H1 (cell line): ENCODE measurements at regions not wholly inside any gene's neighbourhood (a gene's known extent, or its start where the extent isn't known, plus 50 kb on each side); places are given as distances from the start of the nearest gene placed in this dataset.

Experiments
- CTCF ChIA-PET: fragments of 300-600 bp; sonication (Branson Sonifier 250); formaldehyde crosslinking; loops from one replicate; lab custom pipeline; 2021; ENCODE audit not compliant: partially characterized antibody; lab: Charles Lee
- POLR2A ChIA-PET: fragments of 300-600 bp; sonication (Branson Sonifier 250); formaldehyde crosslinking; loops from one replicate; lab custom pipeline; 2021; ENCODE audit warnings: inconsistent platforms; ENCODE audit not compliant: partially characterized antibody; lab: Charles Lee
- DNase-seq, 2 experiments: peaks; one replicate each; pipeline versions ENCODE4 v3.0.0 to v3.0.0-alpha.2; 2010 to 2022; ENCODE audit warnings: low spot score in 2 of 2, low read depth in 1 of 2, mixed read lengths in 1 of 2
- FAIRE-seq: peaks from 2 replicates; lab custom pipeline; 2011; peaks lifted over from hg19 to GRCh38; lab: Jason Lieb, UNC
- H2AFZ ChIP-seq: 2 replicates; pipeline ENCODE4 v1.8.1; 2012; ENCODE audit warnings: low read length, inconsistent platforms
- H2AK5ac ChIP-seq: 2 replicates; pipeline ENCODE4 v1.6.1; 2013; ENCODE audit warnings: low read depth, low read length
- H2BK120ac ChIP-seq: replicated peaks from 2 replicates; pipeline ENCODE3; 2013; ENCODE audit warnings: low read depth, low read length, inconsistent platforms
- H2BK12ac ChIP-seq: 2 replicates; pipeline ENCODE4 v1.6.1; 2013; ENCODE audit warnings: low read depth, low read length
- H2BK15ac ChIP-seq: 2 replicates; pipeline ENCODE4 v1.6.1; 2013; ENCODE audit warnings: low read length
- H2BK20ac ChIP-seq: 2 replicates; pipeline ENCODE4 v1.6.1; 2013; ENCODE audit warnings: low read length
- H2BK5ac ChIP-seq: 2 replicates; pipeline ENCODE4 v1.6.1; 2013; ENCODE audit warnings: low read depth, low read length
- H3K14ac ChIP-seq: 2 replicates; pipeline ENCODE4 v1.6.1; 2013; ENCODE audit warnings: inconsistent platforms; ENCODE audit not compliant: insufficient read length
- H3K18ac ChIP-seq: 2 replicates; pipeline ENCODE4 v1.6.1; 2013; ENCODE audit warnings: low read length; ENCODE audit errors: extremely low read depth
- H3K23ac ChIP-seq: 2 replicates; pipeline ENCODE4 v1.6.1; 2013; ENCODE audit warnings: inconsistent platforms; ENCODE audit not compliant: insufficient read length
- H3K23me2 ChIP-seq: 2 replicates; pipeline ENCODE4 v1.6.1; 2013; ENCODE audit warnings: low read depth, low read length
- H3K27ac ChIP-seq: 2 replicates; pipeline ENCODE4 v1.6.1; 2011; ENCODE audit warnings: low read depth, low read length, inconsistent platforms
- H3K27me3 ChIP-seq, 4 experiments: replicated peaks in 1 of 4; 1 replicate in 1 of 4; 2 replicates in 3 of 4; pipeline versions ENCODE4 v1.6.1 to v1.8.1; 2011 to 2013; ENCODE audit warnings: low read length in 3 of 4, mild to moderate bottlenecking in 3 of 4, inconsistent platforms in 2 of 4, mixed read lengths in 2 of 4, moderate library complexity in 1 of 4; ENCODE audit not compliant: control insufficient read depth in 3 of 4, insufficient read depth in 3 of 4; ENCODE audit errors: extremely low read depth in 1 of 4
- H3K36me3 ChIP-seq, 4 experiments: 2 replicates each; pipeline versions ENCODE4 v1.6.1 to v1.8.1; 2011 to 2013; ENCODE audit warnings: mild to moderate bottlenecking in 4 of 4, low read length in 3 of 4, moderate library complexity in 2 of 4, control low read depth in 1 of 4, inconsistent platforms in 1 of 4; ENCODE audit not compliant: insufficient read depth in 4 of 4, control insufficient read depth in 2 of 4
- H3K4ac ChIP-seq: replicated peaks from 2 replicates; pipeline ENCODE3; 2013; ENCODE audit warnings: low read length, low read depth, mixed read lengths, inconsistent platforms; ENCODE audit not compliant: insufficient read length
- H3K4me1 ChIP-seq, 4 experiments: replicated peaks in 1 of 4; 1 replicate in 1 of 4; 2 replicates in 3 of 4; pipeline versions ENCODE4 v1.6.1 to v1.8.1; 2011 to 2013; ENCODE audit warnings: low read length in 3 of 4, inconsistent platforms in 2 of 4, mixed read lengths in 1 of 4; ENCODE audit not compliant: insufficient read depth in 4 of 4, control insufficient read depth in 3 of 4
- H3K4me2 ChIP-seq, 2 experiments: 2 replicates each; pipeline versions ENCODE4 v1.6.1 to v1.8.1; 2011 to 2013; ENCODE audit warnings: low read depth in 2 of 2, low read length in 2 of 2, control low read depth in 1 of 2, inconsistent platforms in 1 of 2, mild to moderate bottlenecking in 1 of 2; ENCODE audit not compliant: insufficient read depth in 1 of 2
- H3K4me3 ChIP-seq, 4 experiments: fragments of 200-600, 300-600 bp in 1 of 4; sonication (generic), shearing (Covaris generic), sonication (Bioruptor Twin) in 1 of 4; 2 replicates each; pipeline versions ENCODE4 v1.5.1 to v1.8.1; 2011 to 2016; ENCODE audit warnings: low read length in 4 of 4, low read depth in 3 of 4, control low read depth in 2 of 4, inconsistent platforms in 2 of 4, mild to moderate bottlenecking in 2 of 4, mixed read lengths in 1 of 4, moderate library complexity in 1 of 4; ENCODE audit not compliant: insufficient read depth in 2 of 4; ENCODE audit errors: extremely low read depth in 1 of 4
- H3K56ac ChIP-seq: replicated peaks from 2 replicates; pipeline ENCODE3; 2013; ENCODE audit warnings: low read depth, mild to moderate bottlenecking, mixed read lengths, low read length, inconsistent platforms; ENCODE audit not compliant: insufficient read length
- H3K79me1 ChIP-seq: 2 replicates; pipeline ENCODE4 v1.6.1; 2013; ENCODE audit warnings: low read depth, low read length, control low read depth
- H3K79me2 ChIP-seq, 2 experiments: 2 replicates each; pipeline versions ENCODE4 v1.6.1 to v1.8.1; 2012 to 2013; ENCODE audit warnings: low read length in 2 of 2, mild to moderate bottlenecking in 2 of 2, inconsistent platforms in 1 of 2; ENCODE audit not compliant: insufficient read depth in 2 of 2, control insufficient read depth in 1 of 2
- H3K9ac ChIP-seq, 4 experiments: replicated peaks in 1 of 4; 1 replicate in 1 of 4; 2 replicates in 3 of 4; pipeline versions ENCODE4 v1.6.1 to v1.8.1; 2011 to 2013; ENCODE audit warnings: low read depth in 3 of 4, low read length in 3 of 4, control low read depth in 2 of 4, mild to moderate bottlenecking in 2 of 4, moderate library complexity in 2 of 4, inconsistent platforms in 1 of 4; ENCODE audit errors: extremely low read depth in 1 of 4
- H3K9me3 ChIP-seq, 2 experiments: 2 replicates each; pipeline versions ENCODE4 v1.6.1 to v1.8.1; 2012 to 2013; ENCODE audit warnings: mild to moderate bottlenecking in 2 of 2, moderate library complexity in 2 of 2, control low read depth in 1 of 2, inconsistent platforms in 1 of 2, low read depth in 1 of 2, low read length in 1 of 2, mixed read lengths in 1 of 2; ENCODE audit not compliant: insufficient read depth in 2 of 2
- H4K20me1 ChIP-seq, 2 experiments: replicated peaks in 1 of 2; 2 replicates each; pipeline versions ENCODE3 to v1.8.1; 2011 to 2013; ENCODE audit warnings: inconsistent platforms in 2 of 2, low read length in 2 of 2, mild to moderate bottlenecking in 1 of 2; ENCODE audit not compliant: insufficient read depth in 2 of 2, control insufficient read depth in 1 of 2
- H4K5ac ChIP-seq: 2 replicates; pipeline ENCODE4 v1.6.1; 2013; ENCODE audit warnings: low read length, low read depth, mixed read lengths, inconsistent platforms; ENCODE audit not compliant: insufficient read length
- H4K8ac ChIP-seq: 2 replicates; pipeline ENCODE4 v1.8.0; 2013; ENCODE audit warnings: mild to moderate bottlenecking, moderate library complexity, low read length, inconsistent platforms; ENCODE audit not compliant: insufficient read depth; ENCODE audit errors: extremely low read depth
- H4K91ac ChIP-seq: replicated peaks from 2 replicates; pipeline ENCODE3; 2013; ENCODE audit warnings: low read length, mixed read lengths, inconsistent platforms; ENCODE audit not compliant: insufficient read length
- FOSL1 ChIP-seq: IDR thresholded peaks from 2 replicates; pipeline ENCODE4 v1.6.1; 2011; ENCODE audit warnings: mild to moderate bottlenecking, low read depth, low read length, moderate library complexity; ENCODE audit not compliant: insufficient read depth
- GABPA ChIP-seq: IDR thresholded peaks from 2 replicates; pipeline ENCODE4 v1.6.1; 2011; ENCODE audit warnings: mild to moderate bottlenecking, low read length, moderate library complexity, borderline replicate concordance; ENCODE audit not compliant: insufficient read depth
- NANOG ChIP-seq: IDR thresholded peaks from 2 replicates; pipeline ENCODE4 v1.6.1; 2011; ENCODE audit warnings: low read length, low read depth, mild to moderate bottlenecking, inconsistent platforms; ENCODE audit not compliant: insufficient read depth, poor library complexity, severe bottlenecking
- NRF1 ChIP-seq: IDR thresholded peaks from 2 replicates; pipeline ENCODE4 v1.6.1; 2011; ENCODE audit warnings: mild to moderate bottlenecking, low read depth, low read length, improper control_type of control experiment
- PHF8 ChIP-seq: fragments of 200-600 bp; sonication (generic); conservative IDR thresholded peaks from 2 replicates; pipeline ENCODE4 v1.7.1; 2012; ENCODE audit warnings: low read depth, mild to moderate bottlenecking, inconsistent platforms, low read length, moderate library complexity
- ZNF274 ChIP-seq: IDR thresholded peaks from 2 replicates; pipeline ENCODE4 v1.7.0; 2012; ENCODE audit warnings: low read length, borderline replicate concordance; ENCODE audit errors: extremely low read depth
- WGBS, 2 experiments: shearing (Covaris generic) in 1 of 2; methylation state at CpG; one replicate each; pipeline versions ENCODE4 v1.1.6 to v1.1.7; 2013 to 2015; ENCODE audit warnings: low lambda C conversion rate in 2 of 2, mixed read lengths in 2 of 2, inconsistent platforms in 1 of 2, low coverage in 1 of 2, missing lambda C conversion rate in 1 of 2; ENCODE audit not compliant: insufficient replicate concordance in 2 of 2, insufficient coverage in 1 of 2, insufficient read length in 1 of 2; ENCODE audit errors: extremely low coverage in 1 of 2, missing lambda C conversion rate in 1 of 2; 5-methylcytosine and 5-hydroxymethylcytosine counted together

DNA sequence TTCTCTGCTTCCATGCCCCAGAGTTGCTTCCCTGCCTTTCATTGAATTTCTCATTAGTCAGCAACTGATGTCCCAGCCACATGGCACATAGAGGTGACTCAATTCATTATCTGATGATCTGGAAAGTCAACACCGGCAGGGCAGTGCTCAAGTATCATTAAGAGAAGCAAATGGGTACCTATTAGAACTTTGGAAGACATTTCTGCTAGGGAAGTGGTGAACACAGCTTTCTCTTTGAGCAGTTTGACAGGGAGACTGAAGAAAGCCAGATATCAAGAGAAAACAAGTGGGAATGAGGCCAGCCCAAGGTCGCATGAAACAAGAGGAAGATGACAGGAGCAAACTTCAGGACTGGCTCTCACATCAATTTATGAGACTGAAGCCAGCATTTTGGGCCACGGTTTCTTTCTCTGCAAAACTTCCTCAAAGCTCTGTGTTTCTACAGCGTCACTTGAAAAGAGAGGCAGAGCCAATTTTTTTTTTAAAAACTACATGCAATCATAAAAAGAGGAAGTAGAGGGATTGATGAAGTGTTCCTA lies 108.3 kb upstream of the RPS6KA3 start:
- Histone ChIP-seq H4K8ac (no peak overlapping the region), H4K20me1 (no peaks in the 10 kb centered on the region), H3K14ac (no peak overlapping the region), H3K56ac (no peak overlapping the region), H3K27me3 (no peaks in the 10 kb centered on the region), H3K4ac (no peak overlapping the region), H2BK120ac (no peak overlapping the region), H3K79me1 (no peaks in the 10 kb centered on the region), H3K9me3 (no peaks in the 10 kb centered on the region), H3K18ac (no peak overlapping the region), H2BK20ac (no peak overlapping the region), H3K23ac (no peak overlapping the region), H2BK15ac (no peak overlapping the region), H3K79me2 (no peaks in the 10 kb centered on the region), H3K36me3 (no peaks in the 10 kb centered on the region), H3K27ac (no peak overlapping the region), H2BK5ac (no peak overlapping the region), H3K23me2 (no peaks in the 10 kb centered on the region), H2BK12ac (no peak overlapping the region), H3K4me2 (no peak overlapping the region), H2AFZ (no peak overlapping the region), H2AK5ac (no peak overlapping the region), H3K4me1 (no peaks in the 10 kb centered on the region), H3K9ac (no peak overlapping the region), H3K4me3 (no peak overlapping the region), H4K91ac (no peak overlapping the region), H4K5ac (no peak overlapping the region)
- FAIRE-seq (no peak), DNase-seq (no peak)
- ChIA-PET POLR2A (interaction anchor here (0.8 kb wide), 1 partner anchor 9 kb away, joined by 4 read pairs; no protein-coding TSS in a partner anchor), CTCF (no interaction called here)
- WGBS, 2 experiments, result 77% methylated on average over 4 of the region's 4 CpGs; no CpG with 5 or more reads in 1 of the 2 experiments
- TF ChIP-seq ZNF274 (no peak), GABPA (no peak), PHF8 (no peak), NRF1 (no peak), FOSL1 (no peak), NANOG (no peak)
